ENCODE measurements at regions not wholly inside any gene's neighbourhood (a gene's known extent, or its start where the extent isn't known, plus 50 kb on each side); places are given as distances from the start of the nearest gene placed in this dataset.
"Not testable (repeated sequence)": the region's sequence is repeated elsewhere in the genome, so short reads cannot be mapped to it uniquely, and the experiment has no call there.

- H3K27ac ChIP-seq: no peak overlapping the region
- ChIA-PET POLR2A (ENCODE audit: low non-redundant PET) (no interaction called here), CTCF (no interaction called here)
- TF ChIP-seq CTCF (conservative IDR thresholded peaks at IDR 0.05; ENCODE audit: low read depth): no peak
- DNase-seq (ENCODE audit: low spot score): no peak
Observed at GRCh38 chr15:26073430-26074333, 210.6 kb upstream of the ATP10A start.

DNA sequence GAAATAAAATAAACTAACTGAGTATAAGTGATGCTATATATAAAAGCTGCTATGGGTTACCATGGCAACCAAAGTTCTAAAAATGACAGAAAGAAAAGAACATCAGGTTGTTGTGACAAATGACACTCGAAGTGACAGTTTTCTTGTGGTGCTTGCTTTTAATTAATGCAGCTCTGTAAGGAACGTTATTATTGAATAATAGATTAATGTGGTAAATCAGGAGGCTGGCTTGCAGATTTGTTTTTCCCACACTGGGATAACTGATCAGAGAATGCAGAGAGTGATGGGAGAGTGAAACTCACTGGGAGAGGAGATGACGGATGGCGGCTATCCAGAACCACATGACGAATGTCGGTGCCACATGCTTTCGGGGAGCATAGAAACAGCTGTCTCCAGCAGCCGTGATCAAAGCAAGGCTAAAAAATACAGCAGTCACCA, 207.0 kb upstream of the ATP10A start:
- ChIA-PET POLR2A (ENCODE audit: low non-redundant PET) (no interaction called here), CTCF (interaction anchor here (0.5 kb wide), 1 partner anchor 37 kb away, joined by 3 read pairs; no protein-coding TSS in a partner anchor)
- no peak overlapping the region for H3K27ac ChIP-seq
- no peak for TF ChIP-seq CTCF (conservative IDR thresholded peaks at IDR 0.05; ENCODE audit: low read depth)
- no peak for DNase-seq (ENCODE audit: low spot score)

DNA sequence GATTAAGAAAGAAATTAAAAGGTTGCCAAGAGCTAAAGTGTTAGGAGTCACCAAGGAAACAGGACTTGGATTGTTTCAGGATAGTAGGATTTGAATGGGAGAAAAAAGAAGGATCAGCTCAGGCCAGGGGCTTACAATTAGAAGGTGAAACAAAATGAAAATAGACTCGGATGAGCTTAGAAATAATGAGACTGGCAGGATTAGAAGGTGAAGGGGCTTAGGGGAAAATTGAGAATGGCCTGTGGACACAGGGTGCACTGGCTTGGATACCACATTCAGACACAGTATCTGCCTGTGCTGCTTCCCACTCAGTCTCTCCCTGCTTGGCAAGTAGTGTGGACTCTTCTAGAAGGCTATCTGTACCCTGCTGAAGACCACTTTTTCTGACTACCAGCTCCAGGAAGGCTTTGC, 206.1 kb upstream of the ATP10A start:
- CTCF ChIA-PET: no interaction called here
- DNase-seq (ENCODE audit: low spot score): no peak
- POLR2A ChIA-PET (ENCODE audit: low non-redundant PET): no interaction called here
- no peak for TF ChIP-seq CTCF (conservative IDR thresholded peaks at IDR 0.05; ENCODE audit: low read depth)
- H3K27ac ChIP-seq: no peak overlapping the region

- H3K27ac ChIP-seq: no peak overlapping the region
- ChIA-PET CTCF (no interaction called here), POLR2A (ENCODE audit: low non-redundant PET) (no interaction called here)
- DNase-seq (ENCODE audit: low spot score): no peak
- TF ChIP-seq CTCF (conservative IDR thresholded peaks at IDR 0.05; ENCODE audit: low read depth): no peak
Observed at GRCh38 chr15:26066896-26067295, 203.8 kb upstream of the ATP10A start.

DNA sequence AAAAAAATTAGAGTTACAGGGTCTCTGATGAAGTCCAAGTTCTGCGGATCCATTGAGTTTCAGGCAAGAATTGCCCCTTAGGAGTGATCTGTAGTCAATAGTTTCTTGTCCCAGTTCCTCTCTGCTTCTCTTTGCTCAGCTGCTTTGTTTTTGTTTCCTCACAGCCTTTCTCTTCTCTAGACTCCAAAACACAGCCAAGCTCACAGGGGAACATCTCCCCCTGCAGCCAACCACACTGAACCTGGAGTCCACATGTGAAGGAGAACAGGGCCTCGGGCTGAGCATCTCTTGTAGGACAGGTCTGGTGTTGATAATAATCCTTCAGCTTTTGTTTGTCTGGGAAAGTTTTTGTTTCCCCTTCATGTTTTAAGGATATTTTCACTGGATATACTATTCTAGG, 202.6 kb upstream of the ATP10A start:
- ChIA-PET POLR2A (ENCODE audit: low non-redundant PET) (no interaction called here), CTCF (interaction anchor here (0.9 kb wide), 1 partner anchor 137 kb away, joined by 3 read pairs; no protein-coding TSS in a partner anchor)
- DNase-seq (ENCODE audit: low spot score): no peak
- no peak overlapping the region for H3K27ac ChIP-seq
- no peak for TF ChIP-seq CTCF (conservative IDR thresholded peaks at IDR 0.05; ENCODE audit: low read depth)

GRCh38 chr15:26061248-26061647, 198.1 kb upstream of the ATP10A start:
- DNase-seq (ENCODE audit: low spot score): no peak
- CTCF ChIA-PET: no interaction called here
- no peak for TF ChIP-seq CTCF (conservative IDR thresholded peaks at IDR 0.05; ENCODE audit: low read depth)
- POLR2A ChIA-PET (ENCODE audit: low non-redundant PET): no interaction called here
- H3K27ac ChIP-seq: no peak overlapping the region

DNA sequence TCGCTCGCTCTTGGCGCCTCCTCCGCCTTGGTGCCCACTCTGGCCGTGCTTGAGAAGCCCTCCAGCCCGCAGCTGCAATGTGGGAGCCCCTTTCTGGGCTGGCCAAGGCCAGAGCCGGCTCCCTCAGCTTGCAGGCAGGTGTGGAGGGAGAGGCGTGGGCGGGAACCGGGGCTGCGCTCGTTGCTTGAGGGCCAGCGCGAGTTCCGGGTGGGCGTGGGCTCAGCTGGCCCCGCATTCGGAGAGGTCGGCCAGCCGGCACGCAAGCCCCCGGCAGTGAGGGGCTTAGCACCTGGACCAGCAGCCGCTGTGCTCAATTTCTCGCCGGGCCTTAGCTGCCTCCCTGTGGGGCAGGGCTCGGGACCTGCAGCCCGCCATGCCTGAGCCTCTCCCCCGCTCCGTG, 193.6 kb upstream of the ATP10A start:
- CTCF ChIA-PET; H3K27ac ChIP-seq; DNase-seq (ENCODE audit: low spot score); POLR2A ChIA-PET (ENCODE audit: low non-redundant PET): not testable (repeated sequence)
